HG03439 (cell line): ENCODE measurements at regions not wholly inside any gene's neighbourhood (a gene's known extent, or its start where the extent isn't known, plus 50 kb on each side); places are given as distances from the start of the nearest gene placed in this dataset.

ENCODE experiments used
- ATAC-seq: cut with Tn5 transposase; IDR thresholded peaks from one replicate; pipeline ENCODE4 v1.9.1; 2021; ENCODE audit warnings: mild to moderate bottlenecking, moderate library complexity; ENCODE audit not compliant: unreplicated experiment

DNA sequence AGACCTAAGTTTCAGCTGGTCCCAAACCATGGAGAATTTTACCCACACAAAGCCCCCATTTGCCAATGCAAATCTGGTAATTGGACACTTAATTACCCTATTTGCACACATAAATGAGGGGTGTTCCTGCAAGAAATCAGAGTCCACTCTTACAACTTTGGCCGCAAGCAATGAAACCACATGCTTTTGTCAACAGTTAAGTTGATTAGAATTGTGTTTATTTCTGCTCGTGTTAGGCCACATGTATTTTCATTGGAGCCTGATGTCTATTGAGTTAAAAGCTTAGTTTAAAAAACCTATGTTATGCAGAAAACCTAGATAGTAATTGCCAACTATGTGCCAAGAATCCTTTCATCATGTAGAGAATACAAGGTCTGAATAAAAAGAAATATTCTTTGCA is 153.8 kb upstream of the CMC1 start:
- no peak for ATAC-seq

DNA sequence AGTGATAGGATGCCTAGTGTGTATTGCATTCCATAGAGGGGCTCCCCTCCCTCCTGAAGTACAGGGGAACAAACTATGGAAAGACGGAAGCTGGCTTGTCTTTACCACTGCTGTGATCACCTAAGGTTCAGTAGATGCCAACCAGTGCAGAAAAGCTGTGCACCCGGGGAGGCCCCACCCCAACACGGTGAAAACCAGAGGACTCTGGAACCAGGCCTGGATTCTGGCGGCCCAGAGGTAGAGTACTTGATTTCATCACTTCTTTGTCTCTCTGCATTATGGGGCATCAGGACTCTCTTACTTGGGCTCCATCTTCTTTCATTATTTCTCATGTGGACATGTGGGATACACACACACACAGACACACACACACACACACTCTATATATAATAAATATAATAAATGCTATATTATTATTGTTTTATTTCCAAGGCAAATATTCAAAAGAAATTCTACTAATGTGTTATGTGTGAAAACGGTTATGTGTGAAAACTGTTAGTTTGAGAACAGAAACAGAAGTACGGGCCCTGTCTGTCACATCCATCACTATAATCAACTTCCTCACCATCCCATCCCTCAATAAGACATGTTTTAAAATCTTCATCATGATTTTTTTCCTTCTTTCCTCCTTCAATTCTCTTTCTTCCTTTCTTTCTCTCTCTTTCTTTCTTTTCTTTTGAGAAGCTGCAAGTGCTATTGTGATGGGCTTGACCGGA is 152.4 kb upstream of the CMC1 start:
- ATAC-seq = no peak

DNA sequence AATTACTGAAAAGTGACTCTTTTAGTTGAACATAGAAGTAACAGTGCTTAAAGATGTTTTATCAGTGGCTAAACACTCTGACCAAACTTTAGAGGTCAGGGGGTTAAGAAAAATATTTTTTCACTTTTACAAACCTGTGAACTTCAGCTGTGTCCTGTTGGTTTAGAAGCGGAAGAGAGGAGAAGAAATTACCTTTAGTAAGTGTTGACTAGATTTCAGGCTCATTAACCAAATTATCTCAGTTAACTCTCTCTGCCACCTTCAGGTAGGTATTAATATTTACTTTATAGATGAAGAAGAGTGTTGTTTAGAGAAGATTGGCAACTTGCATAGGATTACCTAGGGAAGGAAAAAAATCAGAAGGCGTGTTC is 151.9 kb upstream of the CMC1 start:
- no peak for ATAC-seq

DNA sequence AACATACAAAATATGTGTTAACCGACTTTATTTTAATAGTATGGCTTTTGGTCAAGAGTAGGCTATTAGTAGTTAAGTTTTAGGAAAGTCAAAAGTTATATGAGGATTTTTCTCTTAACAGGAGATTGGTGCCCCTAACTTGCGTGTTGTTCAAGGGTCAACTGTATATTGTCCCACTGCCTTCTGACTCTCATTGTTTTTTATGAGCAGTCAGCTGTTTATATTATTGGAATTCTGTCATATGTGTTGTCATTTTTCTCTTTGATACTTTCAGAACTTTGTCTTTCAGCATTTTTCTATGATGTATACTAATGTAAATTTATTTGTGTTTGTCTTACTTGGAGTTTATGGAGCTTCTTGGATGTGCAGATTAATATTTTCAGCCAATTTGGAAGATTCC is 142.1 kb upstream of the CMC1 start:
- ATAC-seq = no peak

DNA sequence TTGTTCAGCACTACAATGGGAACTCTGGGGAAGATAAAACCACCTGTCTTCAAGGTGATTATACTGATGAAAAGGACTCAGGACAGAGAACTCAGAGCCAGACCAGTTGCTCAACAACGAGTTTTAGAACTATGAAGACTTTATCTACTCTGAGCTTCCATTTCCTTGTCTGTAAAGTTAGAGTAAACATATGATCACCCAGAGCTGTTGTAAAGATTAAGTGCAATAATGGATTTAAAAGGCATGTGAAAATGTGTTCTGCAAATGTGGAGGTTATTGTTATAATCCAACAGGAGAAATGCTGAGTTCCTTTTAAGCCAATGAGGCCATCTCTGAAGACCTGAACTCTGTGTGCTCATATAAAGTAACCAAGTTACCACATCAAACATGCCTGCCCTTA is 139.7 kb upstream of the CMC1 start:
- ATAC-seq = no peak

DNA sequence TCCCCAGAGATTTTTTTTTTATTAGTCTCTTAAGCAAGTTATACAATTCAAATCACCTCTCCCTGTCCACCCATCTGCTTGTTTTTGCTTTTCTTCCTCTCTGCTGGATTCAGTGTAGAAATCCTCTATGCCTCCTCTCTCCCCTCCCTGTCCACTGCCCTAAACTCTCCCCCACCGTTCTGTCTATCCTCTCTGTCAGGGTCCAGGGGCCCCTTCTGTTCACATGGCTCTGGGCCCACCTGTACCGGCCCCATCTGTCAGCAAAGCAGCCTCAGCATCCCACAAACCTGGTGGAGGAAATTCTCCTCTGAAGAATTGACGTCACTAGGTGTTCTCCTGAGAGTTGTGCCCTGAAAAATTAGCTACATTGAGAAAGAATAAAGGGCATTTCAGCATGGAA is 137.6 kb upstream of the CMC1 start:
- ATAC-seq = no peak

DNA sequence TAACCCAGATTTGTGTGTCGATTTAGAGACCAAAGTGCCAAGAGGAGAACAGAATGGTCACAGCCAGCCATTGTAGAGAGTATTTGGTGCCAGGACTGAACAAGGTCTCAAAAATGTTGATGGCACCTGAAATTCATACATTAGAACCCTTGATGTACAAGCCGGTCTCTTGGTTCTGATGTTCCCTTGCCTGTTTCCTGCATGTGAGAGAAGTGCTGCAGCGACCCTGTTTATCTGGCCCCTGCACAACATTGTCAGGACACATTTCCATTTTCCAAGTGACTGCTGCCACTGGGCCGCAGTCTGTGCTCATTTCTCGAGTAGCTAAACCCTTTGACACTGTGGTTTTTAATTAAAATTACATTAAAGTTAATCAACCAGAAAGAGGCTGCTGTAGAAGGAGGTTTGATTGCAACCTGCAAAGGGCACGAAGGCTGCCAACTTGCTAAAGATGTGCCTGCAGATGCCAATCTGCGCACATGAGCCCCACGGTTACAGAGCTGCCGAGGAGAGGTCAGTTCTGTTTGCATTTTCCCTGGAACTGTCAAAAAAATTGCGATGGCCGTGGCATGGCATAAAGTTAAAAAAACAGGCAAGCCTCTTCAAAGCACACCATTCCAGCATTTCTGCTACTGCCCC is 136.4 kb upstream of the CMC1 start:
- ATAC-seq = no peak

DNA sequence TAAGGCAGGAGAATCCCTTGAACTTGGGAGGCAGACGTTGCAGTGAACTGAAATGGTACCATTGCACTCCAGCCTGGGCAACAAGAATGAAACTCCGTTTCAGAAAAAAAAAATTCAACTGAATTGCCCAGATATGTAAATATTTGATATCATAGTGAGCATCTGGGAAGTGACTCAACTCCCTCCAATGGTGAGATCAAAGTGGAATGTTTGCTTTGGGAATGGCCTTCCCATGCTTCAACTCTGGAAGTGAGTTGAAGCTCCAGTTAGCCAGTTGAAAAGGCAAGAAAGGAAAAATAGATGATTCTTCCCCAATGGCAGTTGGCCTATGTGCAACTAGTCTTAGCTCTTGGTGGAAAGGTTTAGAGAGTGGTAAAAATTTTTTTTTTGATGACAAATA is 131.6 kb upstream of the CMC1 start:
- no peak for ATAC-seq

DNA sequence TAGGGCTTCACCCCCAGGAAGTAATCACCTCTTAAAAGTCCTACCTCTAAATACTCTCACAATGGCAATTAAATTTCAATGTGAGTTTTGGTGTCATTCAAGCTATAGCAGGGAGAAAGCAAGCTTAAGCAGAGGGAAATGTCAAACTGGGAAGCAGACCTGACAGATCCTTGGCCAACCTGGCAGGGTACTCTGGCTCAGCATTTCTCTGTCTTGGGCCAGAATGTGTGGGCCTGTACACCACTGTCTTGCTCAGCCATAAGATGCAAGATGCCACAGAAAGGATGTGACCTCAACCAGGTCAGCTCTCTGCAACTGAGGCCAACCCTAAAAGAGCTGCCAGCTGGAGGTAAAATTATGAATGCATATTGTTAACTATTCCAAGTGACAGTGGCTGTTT is 130.6 kb upstream of the CMC1 start:
- ATAC-seq = no peak

DNA sequence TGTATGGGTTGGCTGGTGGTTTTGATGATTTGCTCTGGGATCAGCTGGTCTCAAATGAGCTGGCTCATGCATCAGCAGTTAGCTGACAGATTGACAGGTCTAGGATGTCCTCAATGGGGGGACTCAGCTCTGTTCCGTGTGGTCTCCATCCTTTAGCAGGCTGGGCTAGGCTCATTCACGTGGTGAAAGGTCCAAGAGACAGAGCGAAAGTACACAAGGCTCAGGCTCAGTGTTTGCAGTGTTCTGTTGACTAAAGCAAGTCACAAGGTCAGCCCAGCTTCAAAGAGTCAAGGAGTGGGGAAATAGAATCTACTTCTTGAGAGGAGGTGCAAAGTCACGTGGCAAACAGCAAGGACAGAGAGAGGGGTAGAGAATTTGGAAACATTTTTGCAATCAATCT is 126.5 kb upstream of the CMC1 start:
- ATAC-seq = no peak

DNA sequence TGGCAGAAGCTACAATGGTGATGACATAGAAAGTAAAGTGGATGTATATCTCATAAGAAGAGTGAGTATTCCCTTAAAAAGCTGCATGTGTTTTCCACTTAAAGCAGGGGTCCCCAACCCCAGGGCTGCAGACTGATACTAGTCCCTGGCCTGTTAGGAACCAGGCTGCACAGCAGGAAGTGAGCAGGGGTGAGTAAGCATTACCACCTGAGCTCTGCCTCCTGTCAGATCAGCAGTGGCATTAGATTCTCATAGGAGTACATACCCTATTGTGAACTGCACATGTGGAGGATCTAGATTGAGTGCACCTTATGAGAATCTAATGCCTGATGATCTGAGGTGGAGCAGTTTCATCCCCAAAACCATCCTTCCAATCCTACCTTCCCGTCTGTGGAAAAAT is 126.1 kb upstream of the CMC1 start:
- no peak for ATAC-seq

DNA sequence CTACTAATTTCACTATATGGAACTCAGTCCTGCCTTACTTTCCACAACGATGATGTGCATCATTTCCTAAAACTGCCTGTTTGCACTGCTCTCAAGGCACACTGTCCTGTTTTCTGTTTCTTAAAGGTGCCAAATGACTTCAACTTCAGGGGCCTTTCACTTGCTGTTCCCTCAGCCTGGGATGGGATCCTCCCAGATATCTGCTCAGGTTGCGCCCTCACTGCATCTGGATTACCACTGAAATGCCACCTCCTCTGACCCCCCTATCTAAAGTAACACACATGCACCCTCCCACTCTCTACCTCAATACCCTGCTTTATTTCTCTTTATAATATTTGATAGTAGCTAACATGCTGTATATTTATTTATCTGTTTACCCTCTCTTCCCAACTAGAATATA is 123.8 kb upstream of the CMC1 start:
- no peak for ATAC-seq

DNA sequence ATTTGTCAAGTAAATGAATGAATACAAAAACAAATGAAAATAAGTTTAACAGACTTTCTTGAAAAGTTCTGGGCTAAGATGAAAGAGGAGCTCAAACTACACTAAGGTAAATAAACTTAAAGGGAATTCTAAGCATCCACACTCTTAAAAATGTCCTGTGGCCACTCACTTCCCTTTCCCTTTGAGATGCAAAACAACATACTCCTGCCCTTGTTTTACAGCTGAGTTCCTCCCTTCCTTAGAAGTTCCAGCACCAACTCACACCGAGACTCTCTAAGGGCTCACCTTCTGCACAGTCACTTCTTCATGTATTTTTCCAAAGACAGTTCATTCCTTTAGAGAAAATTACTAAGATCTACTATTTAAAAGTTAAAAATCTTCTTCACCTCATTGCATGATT is 123.3 kb upstream of the CMC1 start:
- ATAC-seq = no peak

DNA sequence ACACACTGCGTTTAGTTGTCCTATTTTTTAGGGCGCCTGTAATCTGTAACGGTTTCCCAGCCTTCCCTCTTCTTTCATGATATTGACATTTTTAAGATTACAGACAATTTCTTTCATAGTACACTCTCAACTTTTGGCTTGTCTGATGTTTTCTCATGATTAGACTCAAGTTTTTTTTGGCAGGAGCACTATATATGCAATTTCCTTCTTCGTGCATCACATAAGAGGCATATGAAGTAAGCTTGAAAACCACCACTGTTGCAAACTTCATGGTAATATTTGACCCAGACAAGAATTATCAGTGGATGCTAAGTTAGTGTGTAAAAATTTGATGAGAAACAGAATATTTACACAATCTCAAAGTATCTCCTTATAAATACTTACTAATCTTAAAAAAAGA is 119.2 kb upstream of the CMC1 start:
- no peak for ATAC-seq

DNA sequence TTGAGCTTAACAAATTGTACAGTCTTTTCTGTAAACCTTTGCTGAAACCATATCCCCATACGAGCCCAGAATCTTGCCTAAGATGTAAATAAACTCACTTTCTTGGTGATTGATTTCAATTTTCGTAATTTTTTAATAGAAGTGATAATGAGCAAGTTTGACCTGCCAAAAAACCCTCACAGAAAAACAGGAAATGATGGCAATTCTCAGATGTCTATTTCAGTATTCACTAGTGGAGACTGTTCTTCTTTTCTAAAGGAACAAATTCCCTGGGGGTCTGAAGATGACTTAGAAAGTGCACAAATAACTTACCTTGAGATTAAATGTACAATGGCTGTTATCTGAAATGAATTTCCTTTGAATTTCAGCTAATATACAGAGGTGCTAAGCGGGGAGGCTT is 116.5 kb upstream of the CMC1 start:
- ATAC-seq = no peak

DNA sequence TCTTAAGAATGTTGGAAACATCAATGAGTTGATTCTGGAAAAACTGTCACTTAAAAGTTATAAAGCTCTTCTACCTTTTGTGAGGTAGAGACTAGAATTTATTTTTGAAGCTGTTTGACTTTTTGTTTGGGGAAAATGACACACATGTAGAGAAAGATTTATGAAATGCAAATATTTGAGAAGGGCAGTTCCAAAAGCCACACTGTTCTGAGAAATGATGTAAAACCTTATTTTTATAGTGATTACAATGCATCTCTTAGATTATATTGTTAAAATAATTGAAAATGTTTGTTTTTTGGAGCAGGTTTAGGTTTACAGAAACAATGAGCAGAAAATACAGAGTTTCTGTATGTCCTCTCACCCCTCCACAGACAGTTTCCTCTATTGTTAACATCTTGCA is 116.1 kb upstream of the CMC1 start:
- no peak for ATAC-seq

DNA sequence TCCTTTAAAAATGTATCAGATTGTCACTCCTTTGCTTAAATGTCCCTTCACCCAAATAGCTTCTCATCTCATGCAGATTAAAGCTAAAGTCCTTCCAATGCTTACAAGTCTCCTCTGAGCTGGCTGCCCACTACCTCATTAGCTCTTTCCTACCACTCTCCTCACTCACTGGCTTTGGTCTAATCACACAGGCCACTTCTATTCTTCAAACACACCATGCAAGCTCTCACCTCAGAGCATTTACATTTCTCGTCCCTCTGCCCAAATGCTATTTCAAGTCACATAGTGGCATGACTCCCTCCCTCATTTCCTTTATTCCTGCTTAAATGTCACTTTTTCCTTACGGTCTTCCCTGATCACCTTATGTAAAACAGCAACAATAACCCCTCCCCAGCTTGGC is 110.6 kb upstream of the CMC1 start:
- no peak for ATAC-seq

DNA sequence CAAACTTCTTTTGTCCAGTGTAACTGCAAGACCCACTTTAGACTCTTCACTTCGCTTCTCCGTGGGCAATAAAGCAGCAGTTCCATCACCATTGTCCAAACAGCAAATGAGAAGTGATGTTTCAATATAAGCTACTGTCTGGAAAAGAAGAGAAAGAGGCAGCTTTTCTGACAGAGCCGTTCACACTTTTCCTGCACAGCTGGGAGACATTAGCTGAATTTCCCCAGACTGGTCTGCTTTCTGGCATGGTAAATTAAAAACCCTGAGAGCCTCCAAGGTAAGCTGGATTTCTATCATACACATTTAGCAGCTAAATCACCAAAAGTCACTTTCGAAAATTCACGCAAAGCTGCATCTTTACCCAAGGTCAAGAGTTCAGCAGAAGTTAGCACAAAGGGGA is 108.5 kb upstream of the CMC1 start:
- no peak for ATAC-seq

DNA sequence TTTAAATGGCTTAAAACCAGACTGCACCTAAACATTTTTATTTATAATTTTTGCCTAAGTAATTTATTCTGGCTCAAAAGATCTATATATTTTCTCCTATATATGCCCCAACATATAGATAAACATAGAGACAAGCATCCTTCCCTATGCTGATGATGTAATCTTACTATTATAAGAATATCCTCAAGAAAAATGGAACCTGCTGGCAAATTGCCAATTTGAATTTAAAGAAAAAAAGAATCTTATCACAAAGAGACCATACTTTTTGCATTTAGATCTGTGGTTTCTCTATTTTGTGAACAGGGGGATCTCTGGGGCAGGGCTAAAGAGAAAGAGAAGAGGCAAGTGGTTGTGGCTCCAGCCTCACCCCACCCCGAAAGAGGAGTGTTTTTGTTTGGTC is 107.2 kb upstream of the CMC1 start:
- ATAC-seq = no peak

DNA sequence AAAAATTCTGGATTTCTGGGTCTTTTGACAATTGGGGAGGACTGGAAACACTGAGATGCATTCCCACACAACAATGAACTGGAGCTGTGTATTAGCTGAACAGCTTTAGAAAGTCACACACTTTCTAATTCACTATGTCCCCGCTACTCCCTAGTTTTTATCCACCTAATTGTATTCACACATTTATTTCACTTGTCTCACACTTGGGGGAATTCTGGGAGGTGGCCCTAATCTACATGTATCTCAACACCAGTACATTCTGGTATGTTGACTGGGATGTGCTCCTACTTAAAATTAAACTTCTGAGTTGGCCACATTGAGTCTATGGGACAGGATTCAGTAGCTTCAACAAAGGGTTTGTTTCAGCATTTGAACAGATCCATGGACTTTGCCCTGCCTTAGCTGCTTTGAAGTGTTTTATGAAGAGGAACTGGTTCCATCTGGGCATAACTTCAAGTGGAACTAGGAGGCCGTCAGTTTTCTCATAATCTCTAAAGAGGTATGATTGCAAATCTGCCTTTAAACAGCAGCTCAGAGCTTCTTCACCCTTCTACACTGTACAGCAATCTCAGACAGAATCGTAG is 106.5 kb upstream of the CMC1 start:
- no peak for ATAC-seq

DNA sequence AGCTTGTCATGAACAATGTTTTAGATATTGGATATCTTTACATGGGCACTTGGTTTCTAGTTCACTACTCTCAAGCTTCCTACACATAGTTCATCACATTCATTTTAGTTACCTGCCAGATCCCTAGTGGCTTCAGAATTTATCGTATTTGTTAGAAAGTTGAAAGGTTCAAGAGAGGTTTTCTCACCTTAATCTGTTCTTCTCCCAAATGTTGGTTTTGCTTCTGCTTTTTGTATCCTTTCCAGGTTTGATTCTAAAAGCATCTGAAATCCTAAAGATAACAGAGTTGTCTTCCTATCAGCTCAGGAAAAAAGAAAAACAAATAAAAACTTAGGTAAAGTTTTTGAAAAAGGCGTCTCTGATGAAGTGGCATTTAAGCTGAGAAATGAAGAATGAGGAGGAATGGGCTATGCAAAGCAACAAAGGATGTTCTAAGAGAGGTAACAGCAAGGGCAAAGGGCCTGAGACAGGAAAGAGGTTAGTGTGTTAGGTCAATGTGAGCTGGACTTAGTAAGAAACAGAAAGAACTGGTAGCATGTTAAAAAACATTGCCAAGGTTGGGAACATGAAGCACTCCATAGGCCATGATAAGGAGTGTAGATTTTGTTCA is 104.7 kb upstream of the CMC1 start:
- ATAC-seq = no peak

DNA sequence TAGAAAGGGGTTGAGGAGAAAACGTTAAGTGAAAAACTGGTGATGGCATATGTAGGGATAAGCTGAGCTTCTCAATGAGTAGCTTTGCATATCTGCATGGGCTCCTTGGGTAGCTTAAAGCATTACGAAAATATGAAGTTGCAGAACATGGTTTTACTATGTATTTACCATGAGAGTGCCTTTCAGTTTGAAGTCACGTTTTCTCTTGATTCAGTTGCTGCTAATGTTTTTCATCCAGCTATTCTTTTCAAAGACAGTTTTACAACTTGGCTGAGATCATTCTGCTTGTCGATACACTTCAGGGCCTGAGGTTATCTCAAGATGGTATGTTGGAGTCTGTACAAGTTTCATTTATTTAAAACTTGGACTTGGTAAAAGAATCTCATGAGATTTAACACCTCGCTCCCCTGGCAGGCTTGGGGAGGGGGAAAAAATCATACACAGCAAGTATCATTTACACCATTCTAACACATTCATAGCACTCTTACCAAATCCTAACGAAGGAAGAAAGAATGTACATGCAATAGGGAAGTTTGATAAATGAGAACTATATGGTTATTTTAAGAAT is 103.3 kb upstream of the CMC1 start:
- ATAC-seq = no peak
